ENCODE measurements at regions not wholly inside any gene's neighbourhood (a gene's known extent, or its start where the extent isn't known, plus 50 kb on each side); places are given as distances from the start of the nearest gene placed in this dataset.

DNA sequence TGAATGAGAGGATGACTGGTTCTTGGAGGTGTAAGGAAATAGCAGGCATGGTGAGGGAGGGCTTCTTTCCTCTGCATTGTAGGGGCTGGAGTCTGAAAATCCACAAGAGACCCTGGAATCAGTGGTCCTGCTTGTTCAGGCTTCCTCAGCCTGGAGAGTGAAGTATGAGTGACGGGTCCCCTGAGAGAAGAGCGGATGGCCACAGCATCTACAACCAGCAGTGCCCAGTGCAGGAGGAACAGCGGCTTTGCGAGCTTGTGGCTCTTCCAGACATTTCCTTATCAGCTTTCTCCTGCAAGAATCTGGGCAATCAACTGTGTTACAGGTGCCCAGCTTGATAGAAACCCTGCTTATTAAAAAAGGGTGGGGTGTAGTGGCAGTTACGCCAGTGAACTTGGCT lies 97.0 kb upstream of the HES1 start:
- TF ChIP-seq, protein P1, sequence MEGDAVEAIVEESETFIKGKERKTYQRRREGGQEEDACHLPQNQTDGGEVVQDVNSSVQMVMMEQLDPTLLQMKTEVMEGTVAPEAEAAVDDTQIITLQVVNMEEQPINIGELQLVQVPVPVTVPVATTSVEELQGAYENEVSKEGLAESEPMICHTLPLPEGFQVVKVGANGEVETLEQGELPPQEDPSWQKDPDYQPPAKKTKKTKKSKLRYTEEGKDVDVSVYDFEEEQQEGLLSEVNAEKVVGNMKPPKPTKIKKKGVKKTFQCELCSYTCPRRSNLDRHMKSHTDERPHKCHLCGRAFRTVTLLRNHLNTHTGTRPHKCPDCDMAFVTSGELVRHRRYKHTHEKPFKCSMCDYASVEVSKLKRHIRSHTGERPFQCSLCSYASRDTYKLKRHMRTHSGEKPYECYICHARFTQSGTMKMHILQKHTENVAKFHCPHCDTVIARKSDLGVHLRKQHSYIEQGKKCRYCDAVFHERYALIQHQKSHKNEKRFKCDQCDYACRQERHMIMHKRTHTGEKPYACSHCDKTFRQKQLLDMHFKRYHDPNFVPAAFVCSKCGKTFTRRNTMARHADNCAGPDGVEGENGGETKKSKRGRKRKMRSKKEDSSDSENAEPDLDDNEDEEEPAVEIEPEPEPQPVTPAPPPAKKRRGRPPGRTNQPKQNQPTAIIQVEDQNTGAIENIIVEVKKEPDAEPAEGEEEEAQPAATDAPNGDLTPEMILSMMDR (IDR thresholded peaks at IDR 0.05), result no peak
- TF ChIP-seq POLR2AphosphoS5 (IDR thresholded peaks at IDR 0.05), result peak in 1 of 3 donors; percentile 5
- no peak for TF ChIP-seq POLR2A (IDR thresholded peaks at IDR 0.05)
- no peak for TF ChIP-seq EP300 (IDR thresholded peaks at IDR 0.05)

Data from stomach (tissue), 4 donors.